GM19467 (cell line): ENCODE measurements at regions not wholly inside any gene's neighbourhood (a gene's known extent, or its start where the extent isn't known, plus 50 kb on each side); places are given as distances from the start of the nearest gene placed in this dataset.

ENCODE experiments used
- ATAC-seq: cut with Tn5 transposase; IDR thresholded peaks from one replicate; pipeline ENCODE4 v1.9.1; 2021; ENCODE audit warnings: mild to moderate bottlenecking, moderate library complexity; ENCODE audit not compliant: unreplicated experiment

GRCh38 chr5:99928490-99928889 is 606.7 kb upstream of the FAM174A start:
- no peak for ATAC-seq

DNA sequence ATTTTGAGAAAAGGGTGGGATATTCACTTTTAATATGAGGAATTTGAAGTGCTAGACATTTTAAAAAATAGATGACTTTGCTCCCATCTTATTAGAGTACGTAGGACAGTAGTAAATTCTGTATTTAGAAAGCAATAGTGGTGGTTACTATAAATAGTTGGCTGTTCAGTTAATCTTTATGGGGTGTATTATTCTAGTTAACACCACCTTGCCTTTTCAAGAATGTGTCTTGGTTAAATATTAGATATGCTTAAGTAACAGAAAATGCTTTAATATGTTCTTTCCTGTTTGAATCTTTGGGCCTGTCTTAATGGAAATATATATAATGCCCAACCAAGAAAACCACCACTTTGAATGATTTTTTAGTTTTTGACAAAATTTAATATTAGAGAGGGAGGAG is 608.7 kb upstream of the FAM174A start:
- ATAC-seq, result peak; percentile 53

GRCh38 chr5:99922386-99922785 is 612.8 kb upstream of the FAM174A start:
- no peak for ATAC-seq

DNA sequence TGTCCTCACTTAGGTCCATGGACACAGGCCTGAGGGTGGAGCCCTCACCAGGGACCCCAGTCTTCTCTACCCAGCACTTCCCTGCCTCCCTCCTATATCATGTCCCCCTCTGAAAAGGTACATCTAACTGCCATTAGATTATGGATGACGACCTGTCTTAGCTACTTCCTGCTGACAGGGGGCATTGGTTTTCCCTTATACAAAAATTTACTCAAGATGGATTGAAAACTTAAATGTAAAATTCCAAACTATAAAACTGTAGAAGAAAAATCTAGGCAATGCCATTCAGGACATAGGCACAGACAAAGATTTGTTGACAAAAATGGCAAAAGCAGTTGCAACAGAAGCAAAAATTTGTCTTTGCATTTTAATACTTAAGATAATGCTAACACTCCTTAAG is 623.2 kb upstream of the FAM174A start:
- ATAC-seq, result no peak

- ATAC-seq, result no peak
Observed at GRCh38 chr5:99906776-99907175, 628.4 kb upstream of the FAM174A start.

DNA sequence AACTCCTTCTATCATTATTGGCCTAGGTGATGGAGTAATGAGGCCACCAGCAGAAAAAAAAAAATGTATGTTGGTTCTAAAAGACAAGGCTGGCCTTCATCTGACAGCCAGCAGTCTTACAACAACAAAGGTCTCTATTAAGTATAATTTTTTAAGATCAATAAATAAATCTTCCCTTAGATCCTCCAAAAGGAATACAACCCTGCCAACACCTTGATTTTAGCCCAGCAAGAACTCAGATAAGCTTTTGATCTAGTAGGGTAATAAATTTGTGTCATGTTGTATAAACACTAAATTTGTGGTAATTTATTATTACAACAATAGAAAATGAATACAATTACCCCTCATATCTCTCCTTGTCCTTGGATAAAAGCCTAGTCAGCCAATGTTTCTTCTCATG is 633.2 kb upstream of the FAM174A start:
- ATAC-seq, result no peak

- no peak for ATAC-seq
Observed at GRCh38 chr5:99900302-99900852, 634.8 kb upstream of the FAM174A start.

DNA sequence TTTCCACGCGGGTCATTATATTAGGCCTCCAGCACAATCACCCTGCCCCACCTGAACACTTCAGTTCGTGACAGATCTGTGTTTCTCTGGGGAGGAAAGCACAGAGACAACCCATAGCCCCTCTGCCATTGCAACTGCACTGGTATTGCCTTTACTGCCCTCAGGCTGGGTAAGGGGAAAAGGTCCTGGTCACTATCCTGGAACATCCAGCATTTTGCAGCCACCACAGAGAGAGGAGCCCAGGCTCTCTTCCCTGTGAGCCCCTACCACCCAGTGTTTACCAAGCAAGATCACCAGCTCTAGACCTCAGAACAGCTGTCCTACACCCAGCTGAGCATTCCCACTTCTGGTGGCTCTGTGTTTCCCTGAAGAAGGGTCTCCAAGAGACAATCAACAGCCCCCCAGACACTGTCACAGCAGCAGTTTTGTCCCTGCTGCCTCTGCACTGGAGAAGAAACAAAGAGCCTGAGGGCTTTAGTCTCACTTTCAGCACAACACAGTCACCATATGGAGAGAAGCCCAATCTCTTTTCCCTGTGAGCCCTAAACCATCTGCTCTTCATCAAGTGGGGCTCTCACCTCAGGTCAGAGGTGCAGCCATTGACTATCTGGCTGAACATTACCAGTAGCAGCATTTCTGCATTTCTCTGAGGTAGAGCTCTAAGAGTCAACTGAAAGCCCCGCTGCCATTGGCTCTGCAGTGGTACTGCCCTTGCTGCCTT is 655.2 kb upstream of the FAM174A start:
- no peak for ATAC-seq

DNA sequence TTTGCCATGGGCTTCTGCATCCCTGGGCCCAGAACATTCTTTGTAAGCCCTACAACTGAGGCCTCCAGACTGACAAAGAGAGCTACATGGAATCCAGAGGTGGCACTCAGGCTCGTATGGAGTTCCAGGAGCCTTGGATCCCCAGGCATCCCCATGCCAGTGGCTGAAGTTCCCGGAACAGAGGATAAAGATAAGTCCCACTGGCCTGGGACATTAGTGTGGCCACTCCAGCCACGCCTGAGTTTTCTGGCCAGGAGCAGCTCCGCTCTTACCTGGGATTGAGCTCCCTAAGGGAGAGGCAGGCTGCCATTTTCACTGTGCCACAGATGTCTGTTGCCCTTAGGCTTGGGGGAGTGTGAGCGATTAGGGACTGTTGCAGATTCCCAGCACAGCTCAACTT is 656.3 kb upstream of the FAM174A start:
- no peak for ATAC-seq

DNA sequence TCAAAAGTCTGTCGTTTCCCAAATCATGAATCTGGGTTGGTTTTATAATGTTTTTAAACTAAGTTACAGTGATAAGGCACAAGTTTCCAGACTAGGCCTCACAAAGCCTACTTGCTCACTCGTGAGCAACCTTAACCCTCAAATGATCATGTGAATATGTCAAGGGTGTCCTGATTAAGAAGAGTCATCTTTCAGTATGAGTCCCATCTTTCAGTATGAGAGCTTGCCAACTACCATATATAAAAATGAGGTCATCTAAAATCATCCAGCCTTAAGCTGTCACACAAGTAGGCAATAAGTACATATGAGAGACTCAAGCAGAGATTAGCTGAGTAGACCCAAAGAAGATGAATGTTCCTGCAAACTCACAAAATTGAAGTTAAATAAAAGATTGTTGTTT is 668.4 kb upstream of the FAM174A start:
- ATAC-seq, result no peak

- no peak for ATAC-seq
Observed at GRCh38 chr5:99865159-99865558, 670.0 kb upstream of the FAM174A start.

DNA sequence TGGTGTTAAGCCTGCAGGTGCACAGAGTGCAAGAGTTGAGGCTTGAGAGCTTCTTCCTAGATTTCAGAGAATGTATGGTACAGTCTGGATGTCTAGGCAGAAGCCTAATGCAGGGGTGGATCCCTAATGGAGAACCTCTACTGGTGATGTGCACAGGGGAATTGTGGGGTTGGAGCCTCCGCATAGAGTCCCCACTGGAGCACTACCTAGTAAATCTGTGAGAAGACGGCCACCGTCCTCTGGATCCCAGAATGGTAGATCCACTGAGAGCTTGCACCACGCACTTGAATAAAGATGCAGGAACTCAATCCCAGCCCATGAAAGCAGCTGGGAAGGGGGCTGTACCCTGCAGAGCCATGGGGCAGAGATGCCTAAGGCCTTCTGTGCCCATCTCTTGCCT is 699.4 kb upstream of the FAM174A start:
- ATAC-seq, result no peak

- ATAC-seq, result no peak
Observed at GRCh38 chr5:99827136-99827535, 708.0 kb upstream of the FAM174A start.

DNA sequence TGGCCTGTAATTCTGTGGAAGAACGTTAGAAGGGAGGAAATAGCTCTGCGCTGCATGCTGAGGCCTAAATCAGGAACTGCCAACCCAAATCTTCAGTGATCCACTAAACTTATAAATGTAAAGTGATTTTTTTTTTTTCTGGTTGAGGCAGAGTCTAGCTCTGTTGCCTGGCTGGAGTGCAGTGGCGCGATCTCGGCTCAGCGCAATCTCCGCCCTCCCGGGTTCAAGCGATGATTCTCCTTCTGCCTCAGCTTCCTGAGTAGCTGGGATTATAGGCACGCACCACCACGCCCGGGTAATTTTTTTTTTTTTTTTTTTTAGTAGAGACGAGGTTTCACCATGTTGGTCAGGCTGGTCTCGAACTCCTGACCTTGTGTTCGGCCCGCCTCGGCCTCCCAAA is 717.4 kb upstream of the FAM174A start:
- ATAC-seq, result no peak

DNA sequence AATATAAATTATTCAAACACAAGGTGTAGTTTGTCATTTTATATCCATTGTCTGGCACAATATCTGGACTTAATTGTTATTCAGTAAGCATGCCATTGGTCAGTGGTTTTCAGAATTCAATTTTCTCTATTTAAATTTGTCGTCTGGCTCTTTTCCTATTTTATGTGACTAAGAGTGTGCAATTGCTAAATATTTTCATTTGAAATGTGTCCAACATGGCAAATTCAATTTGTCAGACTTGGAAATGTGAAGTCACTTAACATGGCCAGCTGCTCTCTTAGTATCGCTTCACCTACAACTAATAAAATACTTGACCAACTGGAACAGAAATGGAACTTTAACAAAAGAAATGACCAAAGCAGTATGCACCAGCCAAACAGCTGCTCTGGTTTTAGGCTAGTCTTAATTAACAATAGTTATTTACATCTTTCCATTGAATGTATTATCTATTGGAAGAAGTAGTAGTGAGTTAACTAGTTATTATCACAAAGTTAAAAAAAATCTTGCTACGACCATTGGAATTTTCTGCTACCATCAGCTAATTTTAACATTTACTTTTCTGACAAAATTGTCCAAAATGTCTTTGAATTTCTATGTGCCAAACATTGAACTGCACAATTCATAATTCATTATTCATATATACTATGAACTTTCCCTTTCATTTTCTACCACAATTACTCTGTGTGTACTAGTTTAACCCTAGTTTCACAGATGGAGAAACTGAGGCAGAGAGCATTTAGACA is 720.7 kb upstream of the FAM174A start:
- no peak for ATAC-seq

DNA sequence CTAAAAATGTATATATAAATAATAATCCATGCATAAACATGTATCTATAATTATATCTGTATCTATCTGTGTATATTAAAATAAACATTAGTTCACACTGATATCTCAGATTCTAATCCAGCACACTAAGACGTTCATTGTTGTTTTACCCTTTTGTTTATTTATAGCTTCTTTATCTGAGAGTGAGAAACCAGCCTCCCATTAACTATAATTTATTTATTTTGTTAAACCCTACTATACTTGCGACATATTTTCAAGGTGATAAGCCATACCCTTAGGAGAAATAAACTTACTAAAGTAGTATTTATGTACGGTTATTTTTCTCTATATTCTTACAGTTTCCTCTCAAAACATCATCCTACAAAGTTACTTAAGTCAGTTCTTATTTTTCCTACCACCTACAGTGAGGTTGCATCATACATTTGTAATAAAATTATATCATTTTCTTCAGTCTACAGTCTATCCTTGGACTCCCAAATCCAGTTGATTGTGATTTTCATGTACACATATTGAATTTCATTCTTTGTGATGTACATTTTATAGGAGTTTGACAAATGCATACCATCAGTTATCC is 726.4 kb upstream of the FAM174A start:
- ATAC-seq, result no peak

- no peak for ATAC-seq
Observed at GRCh38 chr5:99807346-99807745, 727.8 kb upstream of the FAM174A start.

DNA sequence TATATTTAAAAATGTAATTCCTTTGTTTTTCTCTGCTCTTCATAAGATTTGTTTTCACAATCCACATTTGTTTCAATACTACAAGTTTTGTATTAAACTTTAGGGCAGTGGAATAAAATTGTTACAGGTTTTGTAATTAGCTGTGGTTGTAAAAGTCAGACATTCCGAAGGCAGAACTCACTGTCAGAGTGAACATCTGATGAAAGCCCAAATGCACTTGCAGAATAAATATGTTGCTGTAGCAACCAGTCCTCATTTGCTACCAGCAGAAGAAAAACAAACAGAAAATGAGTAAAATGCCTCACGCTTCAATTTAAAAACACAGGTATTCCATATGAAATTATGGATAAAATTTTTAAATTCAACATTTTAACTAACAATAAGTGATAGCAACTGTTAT is 740.1 kb upstream of the FAM174A start:
- no peak for ATAC-seq

DNA sequence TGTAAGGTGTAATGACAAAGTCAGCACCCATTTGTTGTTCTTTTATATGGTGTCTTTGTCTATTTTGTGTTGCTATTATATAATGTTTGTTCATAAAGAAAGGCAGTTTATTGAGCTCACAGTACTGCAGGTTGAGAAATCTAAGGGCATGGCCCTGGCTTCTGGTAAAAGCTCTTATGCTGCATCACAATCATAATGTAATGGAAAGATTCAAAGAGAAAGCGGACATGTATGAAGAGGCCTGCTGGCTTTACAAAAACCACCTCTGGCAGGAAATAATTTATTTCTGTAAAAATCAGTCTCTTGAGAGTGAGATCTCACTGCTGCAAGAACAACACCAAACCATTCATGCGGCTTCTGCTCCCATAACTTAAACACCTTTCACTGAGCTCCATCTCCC is 746.7 kb upstream of the FAM174A start:
- no peak for ATAC-seq

GRCh38 chr5:99775189-99775588 is 760.0 kb upstream of the FAM174A start:
- ATAC-seq, result no peak

DNA sequence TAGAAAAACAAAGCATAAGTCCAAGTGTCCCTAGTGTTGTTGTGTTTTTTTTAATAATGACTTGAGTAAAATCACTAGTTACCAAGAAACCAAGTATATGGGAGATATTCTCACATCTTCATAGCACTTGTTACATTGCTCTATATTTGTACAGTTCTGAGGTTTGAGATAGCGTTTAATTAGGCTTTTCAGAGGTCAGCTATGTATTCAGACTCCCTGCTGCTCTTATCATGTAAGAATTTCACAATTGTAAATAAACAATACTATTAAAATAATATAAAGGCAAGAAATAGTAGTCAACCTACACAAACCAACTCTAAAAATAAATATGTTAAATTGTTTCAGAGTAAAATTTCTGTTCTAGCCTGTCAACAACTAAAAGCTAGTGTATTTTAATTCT is 761.9 kb upstream of the FAM174A start:
- ATAC-seq, result no peak

- no peak for ATAC-seq
Observed at GRCh38 chr5:99771296-99771695, 763.9 kb upstream of the FAM174A start.
